ENCODE measurements at regions not wholly inside any gene's neighbourhood (a gene's known extent, or its start where the extent isn't known, plus 50 kb on each side); places are given as distances from the start of the nearest gene placed in this dataset.

- Histone ChIP-seq H3K9me3 (no peaks in the 10 kb centered on the region), H3K4me3 (no peak overlapping the region), H3K36me3 (no peaks in the 10 kb centered on the region), H3K27ac (no peak overlapping the region), H3K27me3 (peaks cover 0 to 17% of the 10 kb centered on the region in 2 donors), H3K4me1 (no peaks in the 10 kb centered on the region)
- DNase-seq (no peak), ATAC-seq (no peak)
- intact Hi-C loops (cut with DNase I), result no loop called here
- TF ChIP-seq CTCF (IDR thresholded peaks at IDR 0.05), result no peak
Observed at GRCh38 chr11:45428541-45429230, 142.5 kb upstream of the SYT13 start.

GRCh38 chr11:45428116-45428515, 142.0 kb upstream of the SYT13 start:
- H3K9me3 ChIP-seq, result no peaks in the 10 kb centered on the region
- no peak overlapping the region for H3K27ac ChIP-seq
- H3K4me3 ChIP-seq, result no peak overlapping the region
- H3K27me3 ChIP-seq, result peaks cover 0 to 17% of the 10 kb centered on the region in 2 donors
- DNase-seq, result no peak
- intact Hi-C loops (cut with DNase I), result no loop called here
- no peaks in the 10 kb centered on the region for H3K4me1 ChIP-seq
- no peaks in the 10 kb centered on the region for H3K36me3 ChIP-seq
- ATAC-seq, result no peak
- no peak for TF ChIP-seq CTCF (IDR thresholded peaks at IDR 0.05)

- peaks cover 0 to 12% of the 10 kb centered on the region in 2 donors for H3K27me3 ChIP-seq
Observed at GRCh38 chr11:45424411-45425180, 138.5 kb upstream of the SYT13 start.

GRCh38 chr11:45423475-45424120, 137.5 kb upstream of the SYT13 start:
- no peak for DNase-seq
- ATAC-seq, result peak; percentile 52
- Histone ChIP-seq H3K9me3 (peaks cover 0 to 10% of the 10 kb centered on the region in 2 donors), H3K27ac (no peak overlapping the region), H3K36me3 (no peaks in the 10 kb centered on the region), H3K4me1 (no peaks in the 10 kb centered on the region), H3K4me3 (no peak overlapping the region), H3K27me3 (peaks cover 0 to 5% of the 10 kb centered on the region in 2 donors)
- no peak for TF ChIP-seq CTCF (IDR thresholded peaks at IDR 0.05)
- intact Hi-C loops (cut with DNase I), result no loop called here

More at GRCh38 chr11:45424411-45425180, 138.5 kb upstream of the SYT13 start:
- no peak for TF ChIP-seq CTCF (IDR thresholded peaks at IDR 0.05)
- no peak overlapping the region for H3K4me3 ChIP-seq
- no peak overlapping the region for H3K27ac ChIP-seq
- DNase-seq (no peak), ATAC-seq (no peak)
- intact Hi-C loops (cut with DNase I), result no loop called here
- H3K9me3 ChIP-seq, result peaks cover 0 to 4% of the 10 kb centered on the region in 2 donors
- H3K36me3 ChIP-seq, result no peaks in the 10 kb centered on the region
- no peaks in the 10 kb centered on the region for H3K4me1 ChIP-seq

- intact Hi-C loops (cut with DNase I), result no loop called here
- ATAC-seq, result peak; percentile 25
- Histone ChIP-seq H3K27me3 (peaks cover 0 to 4% of the 10 kb centered on the region in 2 donors), H3K4me3 (no peak overlapping the region), H3K9me3 (peaks cover 0 to 10% of the 10 kb centered on the region in 2 donors), H3K36me3 (no peaks in the 10 kb centered on the region), H3K4me1 (no peaks in the 10 kb centered on the region), H3K27ac (no peak overlapping the region)
- TF ChIP-seq CTCF (IDR thresholded peaks at IDR 0.05), result no peak
- no peak for DNase-seq
Observed at GRCh38 chr11:45423036-45423435, 136.9 kb upstream of the SYT13 start.

All from left lung (tissue), 4 donors.